Mammary epithelial cell (primary cell): ENCODE measurements at regions not wholly inside any gene's neighbourhood (a gene's known extent, or its start where the extent isn't known, plus 50 kb on each side); places are given as distances from the start of the nearest gene placed in this dataset.

Experiments
- CTCF ChIP-seq, 2 donors: IDR thresholded peaks in 1 of 2; conservative IDR thresholded peaks in 1 of 2; 2 replicates each; pipeline ENCODE4 v1.5.1; 2011 to 2012; ENCODE audit warnings: inconsistent platforms in 2 of 2, low read length in 2 of 2, mild to moderate bottlenecking in 2 of 2, control low read depth in 1 of 2, low read depth in 1 of 2; ENCODE audit not compliant: insufficient read depth in 1 of 2; ENCODE audit errors: extremely low read depth in 1 of 2
- EZH2 ChIP-seq: IDR thresholded peaks from 2 replicates; pipeline ENCODE4 v1.6.1; 2012; ENCODE audit warnings: low read length, inconsistent platforms, borderline replicate concordance

GRCh38 chr15:31480356-31481025 lies 153.9 kb downstream of the KLF13 start:
- no peak for TF ChIP-seq CTCF (conservative IDR thresholded peaks at IDR 0.05 in 1 of 2, IDR thresholded peaks at IDR 0.05 in 1 of 2; ENCODE audit: extremely low read depth in 1 of 2, insufficient read depth in 1 of 2, low read depth in 1 of 2, low read length in 2 of 2)
- TF ChIP-seq EZH2 = no peak
